BLaER1 treated with 17β-estradiol and CSF1 and Interleukin-3, amounts not matched to agents 10 nM and 100 nM (cell line): ENCODE measurements at regions not wholly inside any gene's neighbourhood (a gene's known extent, or its start where the extent isn't known, plus 50 kb on each side); places are given as distances from the start of the nearest gene placed in this dataset.
A peak's percentile ranks its signal among the peaks of the same experiment; 100 is the strongest.

Experiments
- H3K27ac ChIP-seq, 11 experiments: shearing (Covaris generic); formaldehyde crosslinking; 2 replicates each; pipeline ENCODE4 v1.8.1; 2022
- H3K27me3 ChIP-seq, 11 experiments: shearing (Covaris generic); formaldehyde crosslinking; 2 replicates each; pipeline ENCODE4 v1.8.1; 2022
- H3K36me3 ChIP-seq, 11 experiments: shearing (Covaris generic); formaldehyde crosslinking; 2 replicates each; pipeline ENCODE4 v1.8.1; 2022
- H3K4me1 ChIP-seq, 10 experiments: shearing (Covaris generic); formaldehyde crosslinking; 2 replicates each; pipeline ENCODE4 v1.8.1; 2022
- H3K4me2 ChIP-seq, 11 experiments: shearing (Covaris generic); formaldehyde crosslinking; 2 replicates each; pipeline ENCODE4 v1.8.1; 2022
- H3K4me3 ChIP-seq, 10 experiments: shearing (Covaris generic); formaldehyde crosslinking; 2 replicates each; pipeline ENCODE4 v1.8.1; 2022
- H3K9ac ChIP-seq, 11 experiments: shearing (Covaris generic); formaldehyde crosslinking; 2 replicates each; pipeline ENCODE4 v1.8.1; 2022
- H3K9me3 ChIP-seq, 11 experiments: shearing (Covaris generic); formaldehyde crosslinking; replicated peaks in 1 of 11; 2 replicates each; pipeline ENCODE4 v1.8.1; 2022
- H4K20me1 ChIP-seq, 11 experiments: shearing (Covaris generic); formaldehyde crosslinking; 2 replicates each; pipeline ENCODE4 v1.8.1; 2022
- Cebpa-rat ChIP-seq, 11 experiments: shearing (Covaris generic); IDR thresholded peaks; 2 replicates each; pipeline ENCODE4 v1.8.1; 2022

DNA sequence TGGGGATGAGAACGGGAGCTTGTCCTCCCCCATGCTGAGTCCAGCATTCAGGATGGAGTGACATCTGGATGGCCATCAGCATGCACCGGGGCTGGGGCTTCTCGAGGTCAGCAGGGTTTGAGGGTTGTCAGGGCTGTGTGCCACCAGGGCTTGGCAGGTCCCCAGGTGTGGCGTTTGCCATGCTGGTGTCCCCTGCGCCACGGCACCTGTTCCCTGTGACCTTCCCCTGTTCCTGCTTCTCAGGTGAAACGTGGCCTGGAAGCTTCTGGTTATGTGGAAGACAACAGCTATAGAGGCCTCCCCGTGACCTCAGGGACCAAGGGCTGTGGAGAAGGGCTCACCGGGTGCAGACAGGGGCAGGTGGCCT lies 152.4 kb downstream of the KIF26A start:
- Histone ChIP-seq H3K36me3 (no peaks in the 10 kb centered on the region), H3K4me2 (no peak overlapping the region), H3K27me3 (no peaks in the 10 kb centered on the region), H3K9ac (no peak overlapping the region), H3K27ac (no peak overlapping the region), H4K20me1 (peaks cover 0 to 6% (median 0%) of the 10 kb centered on the region in 11 experiments; a peak in 3 of 22 replicates), H3K4me3 (no peak overlapping the region), H3K4me1 (peaks cover 0 to 34% (median 27%) of the 10 kb centered on the region in 10 experiments; a peak in 15 of 20 replicates), H3K9me3 (peaks cover 0 to 3% (median 0%) of the 10 kb centered on the region in 11 experiments; a peak in 3 of 22 replicates)
- no peak for TF ChIP-seq Cebpa-rat (IDR thresholded peaks at IDR 0.05)

DNA sequence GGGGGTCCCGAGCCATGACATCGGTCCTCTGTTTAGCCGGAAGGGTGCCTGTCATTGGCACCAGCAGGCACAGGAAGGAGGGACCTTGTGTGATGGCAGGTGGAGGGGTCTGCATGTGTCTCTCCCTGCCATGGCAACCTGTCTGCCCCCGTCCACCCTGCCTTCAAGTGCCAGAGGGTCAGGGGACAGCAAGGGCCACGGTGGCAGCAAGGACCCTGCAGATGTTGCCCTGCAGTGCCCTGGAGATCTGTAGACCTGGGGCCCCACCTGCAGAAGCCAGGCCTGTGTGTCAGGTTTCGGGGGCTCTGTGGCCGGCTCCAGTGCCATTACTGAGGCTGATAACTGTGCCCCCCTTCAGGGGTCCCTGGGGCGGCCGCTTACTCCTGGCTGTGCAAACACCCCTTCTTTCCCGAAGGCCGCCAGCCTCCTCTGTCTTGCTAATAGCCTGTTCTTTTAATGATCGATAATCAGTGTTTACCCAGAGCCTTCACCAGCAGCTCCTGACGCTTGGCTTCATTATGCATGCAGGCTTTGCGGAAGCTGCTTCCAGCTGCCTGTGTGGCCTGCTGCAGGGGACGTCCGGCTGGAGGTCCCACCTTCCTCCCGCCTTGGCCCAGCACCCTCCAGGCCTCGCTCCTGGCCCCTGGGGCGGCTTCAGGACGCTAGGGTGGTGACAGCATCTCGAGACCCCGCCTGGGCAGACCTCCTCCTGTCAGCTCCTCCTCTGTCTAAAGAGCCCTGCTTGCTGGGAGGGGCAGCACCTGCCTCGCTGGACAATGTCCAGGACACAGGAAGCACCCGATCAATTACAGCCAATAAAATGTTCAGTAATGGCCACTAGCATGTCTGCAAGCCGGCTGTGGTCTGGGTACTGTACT lies 153.0 kb downstream of the KIF26A start:
- Histone ChIP-seq H3K36me3 (no peaks in the 10 kb centered on the region), H4K20me1 (peaks cover 0 to 6% (median 0%) of the 10 kb centered on the region in 11 experiments; a peak in 3 of 22 replicates), H3K9ac (no peak overlapping the region), H3K27ac (no peak overlapping the region), H3K9me3 (peaks cover 0 to 3% (median 0%) of the 10 kb centered on the region in 11 experiments; a peak in 3 of 22 replicates), H3K4me3 (no peak overlapping the region), H3K4me1 (peaks cover 0 to 41% (median 33%) of the 10 kb centered on the region in 10 experiments; a peak in 15 of 20 replicates), H3K4me2 (no peak overlapping the region), H3K27me3 (no peaks in the 10 kb centered on the region)
- TF ChIP-seq Cebpa-rat (IDR thresholded peaks at IDR 0.05), result no peak

DNA sequence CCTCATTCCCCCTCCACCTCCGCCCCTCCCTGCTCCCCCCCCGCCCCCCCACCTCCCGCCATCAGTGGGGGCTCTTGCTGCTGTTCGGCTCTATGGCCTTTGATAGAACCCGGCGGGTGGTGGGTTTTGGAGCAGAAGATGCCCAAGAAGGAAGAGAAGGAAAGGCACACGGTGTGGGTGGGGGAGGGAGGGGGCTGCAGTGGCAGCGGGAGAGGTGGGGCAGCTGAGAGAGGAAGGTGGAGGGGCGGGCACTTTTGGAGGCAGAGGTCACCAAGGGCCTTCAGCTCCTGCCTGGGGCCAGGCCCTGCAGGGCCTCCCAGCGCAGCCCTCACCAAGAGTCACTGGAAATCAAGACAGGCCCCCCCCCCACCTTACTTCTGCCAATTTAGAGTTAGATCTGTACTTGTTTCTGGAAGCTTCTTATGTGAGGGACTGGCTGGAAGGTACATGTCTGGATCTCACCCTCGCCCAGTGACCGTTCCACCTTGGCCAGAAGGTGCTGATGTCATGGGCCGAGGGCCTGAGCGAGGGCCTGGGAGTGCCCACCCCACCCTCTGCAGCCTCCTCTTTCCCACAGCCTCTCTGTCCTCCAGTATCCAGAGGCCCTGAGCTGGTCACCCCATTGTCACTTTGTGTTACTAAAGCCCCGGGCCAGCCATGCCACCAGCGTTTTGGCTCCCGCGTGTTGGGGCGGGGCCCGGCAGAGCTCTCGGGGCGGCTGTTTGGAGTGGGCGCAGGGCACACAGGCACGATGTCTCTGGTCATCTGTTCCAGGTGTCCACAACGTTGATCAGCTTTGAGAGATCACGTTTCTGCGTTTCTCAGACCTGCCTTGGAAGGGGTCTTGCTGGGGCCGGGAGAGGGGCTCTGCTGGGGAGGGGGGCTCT lies 153.9 kb downstream of the KIF26A start:
- TF ChIP-seq Cebpa-rat (IDR thresholded peaks at IDR 0.05), result no peak
- H3K27me3 ChIP-seq, result no peaks in the 10 kb centered on the region
- H3K4me2 ChIP-seq, result peak overlapping the region in 4 of 11 experiments; percentile 6 to 36 (median 28); a peak in 5 of 22 replicates
- H3K9me3 ChIP-seq, result peaks cover 0 to 3% (median 0%) of the 10 kb centered on the region in 11 experiments; a peak in 3 of 22 replicates
- H3K4me1 ChIP-seq, result peaks cover 0 to 46% (median 40%) of the 10 kb centered on the region in 10 experiments; a peak in 16 of 20 replicates
- no peak overlapping the region for H3K4me3 ChIP-seq
- H3K9ac ChIP-seq, result peak overlapping the region in 1 of 11 experiments; percentile 14; a peak in 1 of 22 replicates
- no peak overlapping the region for H3K27ac ChIP-seq
- peaks cover 0 to 6% (median 0%) of the 10 kb centered on the region in 11 experiments; a peak in 3 of 22 replicates for H4K20me1 ChIP-seq
- H3K36me3 ChIP-seq, result no peaks in the 10 kb centered on the region

DNA sequence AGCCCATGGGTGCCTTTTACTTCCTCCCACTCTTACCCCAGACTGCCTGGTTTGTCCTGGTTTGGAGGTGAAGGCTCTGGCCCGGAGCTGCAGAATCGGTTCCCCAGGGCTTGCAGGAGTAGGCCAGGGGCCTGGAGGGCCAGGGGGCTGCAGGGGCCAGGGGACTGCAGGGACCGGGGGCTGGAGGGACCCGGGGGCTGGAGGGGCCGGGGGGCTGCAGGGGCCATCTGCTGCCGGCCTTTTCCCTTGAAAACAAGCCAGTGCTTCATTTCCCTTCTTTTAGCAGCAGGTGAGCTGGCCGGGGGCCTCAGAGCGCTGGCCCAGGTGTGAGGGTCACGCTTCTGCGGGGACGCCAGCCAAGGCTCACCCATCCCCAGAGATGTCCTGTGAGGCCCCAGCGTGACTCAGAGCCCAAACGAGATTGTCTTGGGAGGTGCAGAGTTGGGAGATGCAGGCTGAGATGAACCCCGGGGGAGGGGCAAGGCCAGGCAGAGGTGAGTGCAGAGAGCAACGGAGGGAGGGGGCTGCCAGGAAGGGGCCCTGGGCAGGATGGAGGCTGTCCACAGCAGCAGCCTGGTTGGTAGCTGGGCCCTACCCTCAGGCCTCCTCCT lies 154.9 kb downstream of the KIF26A start:
- H3K27ac ChIP-seq, result no peak overlapping the region
- no peaks in the 10 kb centered on the region for H3K36me3 ChIP-seq
- TF ChIP-seq Cebpa-rat (IDR thresholded peaks at IDR 0.05), result no peak
- H3K4me2 ChIP-seq, result peak overlapping the region in 8 of 11 experiments; percentile 28 to 72 (median 59); a peak in 15 of 22 replicates
- no peaks in the 10 kb centered on the region for H3K27me3 ChIP-seq
- peaks cover 0 to 3% (median 0%) of the 10 kb centered on the region in 11 experiments; a peak in 3 of 22 replicates for H3K9me3 ChIP-seq
- 0 out of 22 replicates have a peak overlapping the region, but pooled peaks of 1 of the 11 experiments have one; percentile 14 for H3K9ac ChIP-seq
- H3K4me3 ChIP-seq, result no peak overlapping the region
- H3K4me1 ChIP-seq, result peaks cover 0 to 44% (median 40%) of the 10 kb centered on the region in 10 experiments; a peak in 16 of 20 replicates
- peaks cover 0 to 6% (median 0%) of the 10 kb centered on the region in 11 experiments; a peak in 3 of 22 replicates for H4K20me1 ChIP-seq

DNA sequence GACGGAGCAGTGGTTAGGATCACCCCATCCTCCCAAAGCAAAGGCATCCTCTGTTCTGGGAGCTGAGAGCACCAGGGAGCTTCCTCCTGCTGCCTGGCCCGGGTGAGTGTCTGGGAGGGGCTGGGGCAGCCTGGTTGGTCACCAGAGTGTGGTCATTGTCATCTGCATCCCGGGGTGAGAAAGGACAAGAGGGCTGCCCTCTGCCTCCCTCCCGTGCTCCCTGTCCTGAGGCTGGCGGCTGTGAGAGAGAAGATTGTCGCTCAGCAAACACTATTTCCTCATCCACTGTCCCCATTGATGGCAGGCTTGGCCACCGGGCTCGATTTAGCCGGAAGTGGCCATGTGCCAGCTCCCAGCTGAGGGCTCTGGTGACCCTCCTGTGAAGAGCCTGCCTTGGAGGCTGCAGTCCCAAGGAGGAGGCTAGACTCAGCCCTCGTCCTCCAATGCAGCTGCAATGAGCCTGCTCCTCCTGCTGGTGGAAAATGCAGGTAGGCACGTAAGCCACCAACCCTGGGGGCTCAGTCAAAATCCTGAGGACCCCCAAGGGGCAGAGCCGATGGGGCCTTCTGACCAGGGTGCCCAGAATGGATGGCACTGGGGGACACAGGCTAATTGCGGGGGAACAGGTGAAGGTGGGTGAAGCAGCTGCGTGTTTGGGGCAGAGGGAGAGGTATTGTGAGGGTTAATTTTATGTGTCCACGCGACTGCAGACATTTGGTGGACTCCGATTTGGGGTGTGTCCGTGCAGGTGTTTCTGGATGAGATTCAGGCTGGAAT lies 155.7 kb downstream of the KIF26A start:
- H4K20me1 ChIP-seq, result peaks cover 0 to 6% (median 0%) of the 10 kb centered on the region in 11 experiments; a peak in 3 of 22 replicates
- no peaks in the 10 kb centered on the region; a peak in 3 of 22 replicates for H3K9me3 ChIP-seq
- no peak overlapping the region for H3K27ac ChIP-seq
- H3K4me3 ChIP-seq, result no peak overlapping the region
- 0 out of 22 replicates have a peak overlapping the region, but pooled peaks of 1 of the 11 experiments have one; percentile 14 for H3K9ac ChIP-seq
- H3K4me2 ChIP-seq, result peak overlapping the region in 8 of 11 experiments; percentile 28 to 72 (median 59); a peak in 15 of 22 replicates
- no peaks in the 10 kb centered on the region for H3K36me3 ChIP-seq
- no peak for TF ChIP-seq Cebpa-rat (IDR thresholded peaks at IDR 0.05)
- H3K27me3 ChIP-seq, result no peaks in the 10 kb centered on the region
- H3K4me1 ChIP-seq, result peaks cover 0 to 44% (median 40%) of the 10 kb centered on the region in 10 experiments; a peak in 16 of 20 replicates

DNA sequence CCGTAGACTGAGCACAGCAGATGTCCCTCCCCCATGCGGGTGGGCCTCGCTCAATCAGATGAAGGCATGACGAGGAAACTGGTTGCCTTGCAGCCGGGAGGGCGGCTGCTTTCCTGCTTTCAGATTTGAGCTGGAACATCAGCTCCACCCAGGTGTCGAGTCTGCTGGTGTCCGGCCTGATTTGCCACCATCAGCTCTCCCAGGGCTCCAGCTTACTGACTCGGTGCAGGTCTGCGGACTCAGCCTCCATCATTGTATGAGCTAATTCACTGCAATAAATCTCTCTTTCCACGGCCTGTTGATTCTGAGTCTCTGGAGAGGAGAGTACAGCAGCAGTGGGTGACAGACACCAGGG lies 156.2 kb downstream of the KIF26A start:
- Histone ChIP-seq H3K9ac (no peak overlapping the region), H3K36me3 (no peaks in the 10 kb centered on the region), H3K4me2 (peak overlapping the region in 6 of 11 experiments; percentile 10 to 72 (median 64); a peak in 9 of 22 replicates), H3K4me1 (peaks cover 0 to 44% (median 40%) of the 10 kb centered on the region in 10 experiments; a peak in 16 of 20 replicates), H3K4me3 (no peak overlapping the region), H4K20me1 (peaks cover 0 to 6% (median 0%) of the 10 kb centered on the region in 11 experiments; a peak in 3 of 22 replicates), H3K27me3 (no peaks in the 10 kb centered on the region), H3K9me3 (no peaks in the 10 kb centered on the region), H3K27ac (no peak overlapping the region)
- no peak for TF ChIP-seq Cebpa-rat (IDR thresholded peaks at IDR 0.05)

DNA sequence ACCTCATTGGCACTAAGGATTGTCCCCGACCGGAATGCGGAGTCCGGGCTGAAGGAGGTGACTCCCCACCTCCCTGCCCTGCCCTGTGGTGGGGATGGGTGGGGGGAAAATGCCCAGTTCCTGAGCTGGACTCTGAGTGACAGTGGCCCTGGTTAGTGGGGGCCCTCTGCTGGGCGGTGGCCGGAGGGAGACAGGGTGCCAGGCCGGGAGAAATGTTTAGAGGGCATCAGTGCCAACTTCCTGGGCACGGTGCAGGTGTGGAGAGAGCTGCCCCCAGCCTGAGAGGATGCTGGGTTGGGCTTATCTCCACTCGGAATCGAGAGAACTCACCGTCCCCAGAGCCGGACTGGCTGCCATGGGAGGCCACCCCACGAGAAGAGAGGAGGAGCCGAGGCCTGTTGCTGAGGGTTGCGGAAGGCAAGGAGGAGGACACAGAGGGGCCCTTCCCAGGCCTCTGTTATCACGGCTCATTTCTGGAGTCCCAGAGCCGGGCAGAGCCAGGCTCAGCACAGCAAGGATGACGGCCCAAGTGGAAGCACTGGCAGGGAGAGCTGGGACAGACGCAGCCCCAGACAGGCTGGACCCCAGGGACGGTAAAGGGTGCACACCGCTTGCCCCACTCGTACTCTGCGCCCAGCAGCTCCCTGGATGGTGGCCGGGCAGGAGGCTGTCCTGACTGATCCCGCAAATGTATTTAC lies 156.7 kb downstream of the KIF26A start:
- Histone ChIP-seq H3K36me3 (no peaks in the 10 kb centered on the region), H3K4me1 (peaks cover 0 to 44% (median 40%) of the 10 kb centered on the region in 10 experiments; a peak in 16 of 20 replicates), H3K9ac (no peak overlapping the region), H3K4me3 (no peak overlapping the region), H4K20me1 (peaks cover 0 to 6% (median 0%) of the 10 kb centered on the region in 11 experiments; a peak in 3 of 22 replicates), H3K27ac (no peak overlapping the region), H3K4me2 (peak overlapping the region in 6 of 11 experiments; percentile 10 to 72 (median 64); a peak in 6 of 22 replicates), H3K27me3 (no peaks in the 10 kb centered on the region), H3K9me3 (no peaks in the 10 kb centered on the region)
- no peak for TF ChIP-seq Cebpa-rat (IDR thresholded peaks at IDR 0.05)
